Thyroid gland (tissue), 4 donors: ENCODE measurements at regions not wholly inside any gene's neighbourhood (a gene's known extent, or its start where the extent isn't known, plus 50 kb on each side); places are given as distances from the start of the nearest gene placed in this dataset.

ENCODE experiments used
- POLR2A ChIP-seq, 2 donors: fragments of 450-650 bp; IDR thresholded peaks; one replicate each; pipeline ENCODE4 v1.6.1; 2017; ENCODE audit warnings: antibody characterized with exemption in 2 of 2, mild to moderate bottlenecking in 2 of 2, moderate library complexity in 1 of 2
- TF ChIP-seq, protein P1 (sequence below), 6 experiments: fragments of 200-600 bp in 3 of 6; fragments of 450-650 bp in 3 of 6; sonication (generic) in 3 of 6; IDR thresholded peaks; one replicate each; pipeline ENCODE4 v1.5.1; 2016 to 2019; ENCODE audit warnings: antibody characterized with exemption in 6 of 6, mild to moderate bottlenecking in 2 of 6, inconsistent platforms in 1 of 6, moderate library complexity in 1 of 6

- no peak for TF ChIP-seq POLR2A (IDR thresholded peaks at IDR 0.05)
- TF ChIP-seq, protein P1, sequence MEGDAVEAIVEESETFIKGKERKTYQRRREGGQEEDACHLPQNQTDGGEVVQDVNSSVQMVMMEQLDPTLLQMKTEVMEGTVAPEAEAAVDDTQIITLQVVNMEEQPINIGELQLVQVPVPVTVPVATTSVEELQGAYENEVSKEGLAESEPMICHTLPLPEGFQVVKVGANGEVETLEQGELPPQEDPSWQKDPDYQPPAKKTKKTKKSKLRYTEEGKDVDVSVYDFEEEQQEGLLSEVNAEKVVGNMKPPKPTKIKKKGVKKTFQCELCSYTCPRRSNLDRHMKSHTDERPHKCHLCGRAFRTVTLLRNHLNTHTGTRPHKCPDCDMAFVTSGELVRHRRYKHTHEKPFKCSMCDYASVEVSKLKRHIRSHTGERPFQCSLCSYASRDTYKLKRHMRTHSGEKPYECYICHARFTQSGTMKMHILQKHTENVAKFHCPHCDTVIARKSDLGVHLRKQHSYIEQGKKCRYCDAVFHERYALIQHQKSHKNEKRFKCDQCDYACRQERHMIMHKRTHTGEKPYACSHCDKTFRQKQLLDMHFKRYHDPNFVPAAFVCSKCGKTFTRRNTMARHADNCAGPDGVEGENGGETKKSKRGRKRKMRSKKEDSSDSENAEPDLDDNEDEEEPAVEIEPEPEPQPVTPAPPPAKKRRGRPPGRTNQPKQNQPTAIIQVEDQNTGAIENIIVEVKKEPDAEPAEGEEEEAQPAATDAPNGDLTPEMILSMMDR (IDR thresholded peaks at IDR 0.05): no peak
Observed at GRCh38 chr4:42750856-42751255, 94.0 kb upstream of the ATP8A1 start.
